AG10803 (cell line): ENCODE measurements at regions not wholly inside any gene's neighbourhood (a gene's known extent, or its start where the extent isn't known, plus 50 kb on each side); places are given as distances from the start of the nearest gene placed in this dataset.

ENCODE experiments used
- DNase-seq: peaks from one replicate; pipeline ENCODE4 v3.0.0; 2010; ENCODE audit warnings: low read depth
- H3K4me3 ChIP-seq: 2 replicates; pipeline ENCODE4 v1.5.1; 2011; ENCODE audit warnings: mild to moderate bottlenecking, low read length, control low read depth
- TF ChIP-seq, protein P1 (sequence below): conservative IDR thresholded peaks from 2 replicates; pipeline ENCODE4 v1.5.1; 2011; ENCODE audit warnings: mild to moderate bottlenecking, low read length, control low read depth, inconsistent platforms

DNA sequence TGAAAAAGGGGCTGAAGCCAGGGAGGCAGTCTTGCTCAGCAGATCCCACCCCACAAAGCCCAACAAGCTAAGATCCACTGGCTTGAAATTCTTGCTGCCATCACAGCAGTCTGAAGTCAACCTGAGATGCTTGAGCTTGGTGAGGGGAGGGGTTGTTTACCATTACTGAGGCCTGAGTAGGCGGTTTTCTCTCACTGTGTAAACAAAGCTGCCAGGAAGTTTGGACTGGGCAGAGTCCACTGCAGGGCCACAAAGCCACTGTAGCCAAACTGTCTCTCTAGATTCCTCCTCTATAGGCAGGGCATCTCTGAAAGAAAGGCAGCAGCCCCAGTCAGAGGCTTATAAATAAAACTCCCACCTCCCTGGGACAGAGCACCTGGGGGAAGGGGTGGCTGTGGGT, 746.1 kb upstream of the LRRC4C start:
- no peak overlapping the region for H3K4me3 ChIP-seq
- DNase-seq = no peak
- TF ChIP-seq, protein P1, sequence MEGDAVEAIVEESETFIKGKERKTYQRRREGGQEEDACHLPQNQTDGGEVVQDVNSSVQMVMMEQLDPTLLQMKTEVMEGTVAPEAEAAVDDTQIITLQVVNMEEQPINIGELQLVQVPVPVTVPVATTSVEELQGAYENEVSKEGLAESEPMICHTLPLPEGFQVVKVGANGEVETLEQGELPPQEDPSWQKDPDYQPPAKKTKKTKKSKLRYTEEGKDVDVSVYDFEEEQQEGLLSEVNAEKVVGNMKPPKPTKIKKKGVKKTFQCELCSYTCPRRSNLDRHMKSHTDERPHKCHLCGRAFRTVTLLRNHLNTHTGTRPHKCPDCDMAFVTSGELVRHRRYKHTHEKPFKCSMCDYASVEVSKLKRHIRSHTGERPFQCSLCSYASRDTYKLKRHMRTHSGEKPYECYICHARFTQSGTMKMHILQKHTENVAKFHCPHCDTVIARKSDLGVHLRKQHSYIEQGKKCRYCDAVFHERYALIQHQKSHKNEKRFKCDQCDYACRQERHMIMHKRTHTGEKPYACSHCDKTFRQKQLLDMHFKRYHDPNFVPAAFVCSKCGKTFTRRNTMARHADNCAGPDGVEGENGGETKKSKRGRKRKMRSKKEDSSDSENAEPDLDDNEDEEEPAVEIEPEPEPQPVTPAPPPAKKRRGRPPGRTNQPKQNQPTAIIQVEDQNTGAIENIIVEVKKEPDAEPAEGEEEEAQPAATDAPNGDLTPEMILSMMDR = no peak

DNA sequence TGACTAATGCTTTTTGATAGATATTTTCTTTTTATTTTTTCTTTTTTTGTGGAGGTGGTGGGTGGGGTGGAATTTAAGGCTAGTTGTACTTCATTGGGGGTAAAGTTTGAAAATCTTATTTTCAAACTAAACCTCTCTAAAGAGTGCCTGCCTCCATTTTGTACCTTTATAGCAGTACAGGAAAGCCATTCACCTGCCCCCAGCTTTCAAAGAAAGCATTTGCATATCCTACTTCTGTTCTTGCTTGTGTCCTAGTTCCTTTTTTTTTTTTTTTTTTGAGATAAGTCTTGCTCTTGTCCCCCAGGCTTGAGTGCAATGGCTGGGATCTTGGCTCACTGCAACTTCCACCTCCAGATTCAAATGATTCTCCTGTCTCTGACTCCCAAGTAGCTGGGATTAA, 766.2 kb upstream of the LRRC4C start:
- no peak for DNase-seq
- TF ChIP-seq, protein P1 = no peak
- H3K4me3 ChIP-seq = no peak overlapping the region

DNA sequence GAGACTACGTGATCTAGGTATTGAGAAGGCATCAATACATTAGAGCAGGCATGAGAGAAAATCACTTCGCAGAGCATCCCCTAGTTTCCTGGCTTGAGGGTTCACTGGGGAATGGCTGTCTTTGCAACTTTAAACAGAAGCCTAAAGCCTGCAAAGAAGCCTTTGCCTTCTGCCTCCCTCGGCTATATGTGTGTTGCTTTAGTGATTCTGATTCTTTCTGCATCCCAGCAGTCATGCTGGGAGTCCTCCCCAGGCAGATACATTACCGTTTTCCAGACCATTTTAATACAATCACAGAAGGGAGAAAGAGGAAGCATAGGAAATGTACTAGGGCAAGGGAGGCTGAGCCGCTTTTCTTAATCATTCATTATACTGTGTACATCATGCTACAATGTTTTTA, 773.2 kb upstream of the LRRC4C start:
- H3K4me3 ChIP-seq = no peak overlapping the region
- TF ChIP-seq, protein P1 = no peak
- DNase-seq = no peak

DNA sequence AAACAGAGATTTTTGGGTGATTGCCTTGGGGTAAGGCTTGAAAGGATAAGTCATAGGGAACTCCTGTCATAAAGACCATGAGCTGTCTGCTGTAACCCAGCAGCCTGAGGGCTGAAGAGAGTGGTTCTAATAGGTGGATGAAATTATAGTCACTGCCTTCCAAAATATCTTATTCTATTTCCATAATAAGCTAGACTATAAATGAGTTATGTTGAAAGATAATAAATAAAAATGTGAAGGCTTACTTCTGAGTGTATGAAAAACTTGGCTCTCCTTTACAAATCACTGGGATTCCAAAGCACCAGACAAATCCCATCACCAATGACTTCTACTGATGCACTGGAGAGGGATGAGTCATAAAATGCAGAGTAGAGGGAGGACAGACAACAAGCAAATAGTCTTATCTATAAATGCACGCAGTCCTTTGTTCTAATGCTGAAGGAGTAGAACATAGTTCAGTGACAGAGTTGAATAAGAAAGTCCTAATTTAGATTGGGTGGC, 775.0 kb upstream of the LRRC4C start:
- no peak overlapping the region for H3K4me3 ChIP-seq
- TF ChIP-seq, protein P1 = no peak
- peak; percentile 27 for DNase-seq

DNA sequence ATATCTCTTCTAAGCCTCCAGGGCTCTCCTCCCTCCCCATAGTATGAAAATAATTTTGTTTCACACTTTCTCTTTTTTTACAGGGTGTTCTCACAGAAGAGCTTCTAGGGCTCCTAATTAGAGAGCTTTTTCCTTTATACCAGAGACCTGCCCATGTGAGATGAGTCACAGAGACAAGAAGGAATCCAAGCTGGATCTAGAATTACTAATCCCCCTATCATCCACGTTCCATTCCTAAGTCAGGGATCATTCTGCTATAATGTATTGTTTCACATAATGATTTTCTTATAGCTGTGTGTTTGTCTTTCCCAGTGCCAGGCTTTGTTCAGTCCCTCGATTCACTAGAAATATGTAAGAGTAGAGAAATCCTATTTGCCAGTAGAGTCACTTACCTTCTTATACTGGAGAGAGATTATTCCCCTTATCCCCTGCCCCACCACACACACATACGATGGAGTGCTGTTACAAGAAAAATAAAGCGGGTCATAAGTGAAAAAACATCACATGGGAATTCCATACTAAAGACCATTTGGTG, 778.3 kb upstream of the LRRC4C start:
- H3K4me3 ChIP-seq = no peak overlapping the region
- peak; percentile 44 for DNase-seq
- TF ChIP-seq, protein P1 = no peak

DNA sequence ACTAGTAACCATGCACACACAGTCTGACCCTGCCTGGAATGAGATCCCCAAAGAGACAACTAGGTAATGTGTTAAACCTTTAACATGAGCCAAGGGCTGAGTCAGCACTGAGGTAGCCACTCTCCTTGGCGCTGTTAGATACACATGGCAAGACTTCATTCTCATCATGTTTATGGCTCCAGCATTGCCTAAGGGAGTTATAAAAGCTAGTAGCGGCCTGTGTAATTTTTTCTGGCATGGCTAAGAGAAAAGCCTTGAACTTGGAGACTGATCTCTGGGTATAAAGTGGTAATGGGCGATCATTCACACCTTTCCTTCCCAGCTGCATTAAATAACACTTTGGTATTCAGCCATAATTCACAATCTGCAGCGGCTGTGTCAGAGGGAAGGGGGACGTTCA, 779.7 kb upstream of the LRRC4C start:
- H3K4me3 ChIP-seq = no peak overlapping the region
- peak; percentile 53 for DNase-seq
- TF ChIP-seq, protein P1 = no peak

DNA sequence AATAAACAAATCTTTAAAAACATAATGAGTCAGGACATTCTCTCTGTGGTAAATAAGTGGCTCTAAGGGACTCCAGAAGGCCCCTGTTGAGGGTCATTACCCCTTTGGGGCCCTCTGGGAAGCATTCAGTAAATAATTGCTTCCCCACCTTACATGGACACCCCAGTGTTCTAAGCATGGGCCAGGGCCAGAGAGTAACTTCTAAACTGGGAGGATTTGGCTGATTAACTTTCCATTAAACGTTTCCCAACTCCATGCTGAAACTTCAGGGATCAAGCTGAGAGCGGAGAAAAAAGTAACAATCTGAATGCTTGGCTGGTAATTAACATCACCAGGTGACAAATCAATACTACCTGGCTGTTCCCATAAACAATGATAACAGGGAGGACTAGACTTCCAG, 783.9 kb upstream of the LRRC4C start:
- no peak for DNase-seq
- TF ChIP-seq, protein P1 = no peak
- no peak overlapping the region for H3K4me3 ChIP-seq
